ENCODE measurements at regions not wholly inside any gene's neighbourhood (a gene's known extent, or its start where the extent isn't known, plus 50 kb on each side); places are given as distances from the start of the nearest gene placed in this dataset.

GRCh38 chr13:88565566-88565965 is 894.4 kb downstream of the SLITRK5 start:
- Histone ChIP-seq H3K9me2 (replicated peaks; ENCODE audit: insufficient read depth, low read length) (no peaks in the 10 kb centered on the region), H3K4me2 (ENCODE audit: low read depth, low read length, poor library complexity, severe bottlenecking) (no peak overlapping the region), H3K79me2 (ENCODE audit: low read length) (no peaks in the 10 kb centered on the region), H3K4me1 (ENCODE audit: low read length) (no peaks in the 10 kb centered on the region), H3K27me3 (ENCODE audit: low read length) (no peaks in the 10 kb centered on the region), H2AFZ (ENCODE audit: low read length) (peak overlapping the region; percentile 71), H3K9me3 (ENCODE audit: low read length) (no peaks in the 10 kb centered on the region), H3K27ac (ENCODE audit: low read length) (no peak overlapping the region), H3K36me3 (ENCODE audit: insufficient read depth, low read length) (no peaks in the 10 kb centered on the region), H3K9ac (ENCODE audit: low read length) (no peak overlapping the region), H4K20me1 (ENCODE audit: insufficient read depth, low read depth, low read length) (no peaks in the 10 kb centered on the region), H3K4me3 (ENCODE audit: low read length) (no peak overlapping the region)
- DNase-seq = no peak

GRCh38 chr13:88585861-88586260 is 914.7 kb downstream of the SLITRK5 start:
- H3K27me3 ChIP-seq (ENCODE audit: low read length) = no peaks in the 10 kb centered on the region
- no peak overlapping the region for H3K4me3 ChIP-seq (ENCODE audit: low read length)
- no peaks in the 10 kb centered on the region for H3K36me3 ChIP-seq (ENCODE audit: insufficient read depth, low read length)
- no peaks in the 10 kb centered on the region for H3K4me1 ChIP-seq (ENCODE audit: low read length)
- DNase-seq = no peak
- no peak overlapping the region for H3K4me2 ChIP-seq (ENCODE audit: low read depth, low read length, poor library complexity, severe bottlenecking)
- peak overlapping the region; percentile 87 for H2AFZ ChIP-seq (ENCODE audit: low read length)
- H3K27ac ChIP-seq (ENCODE audit: low read length) = no peak overlapping the region
- peaks cover 10% of the 10 kb centered on the region; the same call in 1 of the 2 replicates for H3K9me3 ChIP-seq (ENCODE audit: low read length)
- H3K9ac ChIP-seq (ENCODE audit: low read length) = no peak overlapping the region
- no peaks in the 10 kb centered on the region for H3K79me2 ChIP-seq (ENCODE audit: low read length)
- no peaks in the 10 kb centered on the region for H4K20me1 ChIP-seq (ENCODE audit: insufficient read depth, low read depth, low read length)
- no peaks in the 10 kb centered on the region for H3K9me2 ChIP-seq (replicated peaks; ENCODE audit: insufficient read depth, low read length)

- no peak for DNase-seq
- peaks cover 11% of the 10 kb centered on the region; the same call in 1 of the 2 replicates for H3K9me3 ChIP-seq (ENCODE audit: low read length)
- no peaks in the 10 kb centered on the region for H3K27me3 ChIP-seq (ENCODE audit: low read length)
- peak overlapping the region; percentile 87 for H2AFZ ChIP-seq (ENCODE audit: low read length)
- H3K4me3 ChIP-seq (ENCODE audit: low read length) = no peak overlapping the region
- H3K4me1 ChIP-seq (ENCODE audit: low read length) = no peaks in the 10 kb centered on the region
- no peaks in the 10 kb centered on the region for H3K9me2 ChIP-seq (replicated peaks; ENCODE audit: insufficient read depth, low read length)
- no peaks in the 10 kb centered on the region for H4K20me1 ChIP-seq (ENCODE audit: insufficient read depth, low read depth, low read length)
- no peak overlapping the region for H3K9ac ChIP-seq (ENCODE audit: low read length)
- no peak overlapping the region for H3K4me2 ChIP-seq (ENCODE audit: low read depth, low read length, poor library complexity, severe bottlenecking)
- H3K36me3 ChIP-seq (ENCODE audit: insufficient read depth, low read length) = no peaks in the 10 kb centered on the region
- H3K27ac ChIP-seq (ENCODE audit: low read length) = no peak overlapping the region
- H3K79me2 ChIP-seq (ENCODE audit: low read length) = no peaks in the 10 kb centered on the region
Measured at GRCh38 chr13:88586263-88586662, 915.1 kb downstream of the SLITRK5 start.

- H3K36me3 ChIP-seq (ENCODE audit: insufficient read depth, low read length) = no peaks in the 10 kb centered on the region; the same call in 1 of the 2 replicates
- H3K79me2 ChIP-seq (ENCODE audit: low read length) = no peaks in the 10 kb centered on the region
- no peak overlapping the region for H3K4me3 ChIP-seq (ENCODE audit: low read length)
- no peak overlapping the region for H3K4me2 ChIP-seq (ENCODE audit: low read depth, low read length, poor library complexity, severe bottlenecking)
- H3K9me2 ChIP-seq (replicated peaks; ENCODE audit: insufficient read depth, low read length) = no peaks in the 10 kb centered on the region
- no peak for DNase-seq
- no peaks in the 10 kb centered on the region for H3K4me1 ChIP-seq (ENCODE audit: low read length)
- no peak overlapping the region for H3K9ac ChIP-seq (ENCODE audit: low read length)
- H3K9me3 ChIP-seq (ENCODE audit: low read length) = peaks cover 28% of the 10 kb centered on the region
- H2AFZ ChIP-seq (ENCODE audit: low read length) = no peak overlapping the region
- H3K27ac ChIP-seq (ENCODE audit: low read length) = no peak overlapping the region
- no peaks in the 10 kb centered on the region for H3K27me3 ChIP-seq (ENCODE audit: low read length)
- H4K20me1 ChIP-seq (ENCODE audit: insufficient read depth, low read depth, low read length) = no peaks in the 10 kb centered on the region
Measured at GRCh38 chr13:88590574-88590973, 919.4 kb downstream of the SLITRK5 start.

GRCh38 chr13:88592105-88592504 is 920.9 kb downstream of the SLITRK5 start:
- no peak overlapping the region for H3K9ac ChIP-seq (ENCODE audit: low read length)
- no peaks in the 10 kb centered on the region for H4K20me1 ChIP-seq (ENCODE audit: insufficient read depth, low read depth, low read length)
- H2AFZ ChIP-seq (ENCODE audit: low read length) = no peak overlapping the region
- peaks cover 28% of the 10 kb centered on the region for H3K9me3 ChIP-seq (ENCODE audit: low read length)
- no peaks in the 10 kb centered on the region for H3K79me2 ChIP-seq (ENCODE audit: low read length)
- H3K4me2 ChIP-seq (ENCODE audit: low read depth, low read length, poor library complexity, severe bottlenecking) = no peak overlapping the region
- H3K4me1 ChIP-seq (ENCODE audit: low read length) = no peaks in the 10 kb centered on the region
- no peak overlapping the region for H3K4me3 ChIP-seq (ENCODE audit: low read length)
- DNase-seq = no peak
- no peaks in the 10 kb centered on the region for H3K27me3 ChIP-seq (ENCODE audit: low read length)
- no peaks in the 10 kb centered on the region; the same call in 1 of the 2 replicates for H3K36me3 ChIP-seq (ENCODE audit: insufficient read depth, low read length)
- no peaks in the 10 kb centered on the region for H3K9me2 ChIP-seq (replicated peaks; ENCODE audit: insufficient read depth, low read length)
- no peak overlapping the region for H3K27ac ChIP-seq (ENCODE audit: low read length)

- H3K79me2 ChIP-seq (ENCODE audit: low read length) = no peaks in the 10 kb centered on the region
- no peak overlapping the region for H3K27ac ChIP-seq (ENCODE audit: low read length)
- no peaks in the 10 kb centered on the region for H4K20me1 ChIP-seq (ENCODE audit: insufficient read depth, low read depth, low read length)
- H3K36me3 ChIP-seq (ENCODE audit: insufficient read depth, low read length) = no peaks in the 10 kb centered on the region
- peaks cover 4% of the 10 kb centered on the region for H3K9me3 ChIP-seq (ENCODE audit: low read length)
- DNase-seq = no peak
- no peak overlapping the region for H3K4me3 ChIP-seq (ENCODE audit: low read length)
- H2AFZ ChIP-seq (ENCODE audit: low read length) = no peak overlapping the region
- H3K4me2 ChIP-seq (ENCODE audit: low read depth, low read length, poor library complexity, severe bottlenecking) = no peak overlapping the region
- no peaks in the 10 kb centered on the region for H3K9me2 ChIP-seq (replicated peaks; ENCODE audit: insufficient read depth, low read length)
- H3K4me1 ChIP-seq (ENCODE audit: low read length) = no peaks in the 10 kb centered on the region
- no peaks in the 10 kb centered on the region for H3K27me3 ChIP-seq (ENCODE audit: low read length)
- no peak overlapping the region for H3K9ac ChIP-seq (ENCODE audit: low read length)
Measured at GRCh38 chr13:88601949-88602348, 930.8 kb downstream of the SLITRK5 start.

GRCh38 chr13:88602786-88603777 is 931.9 kb downstream of the SLITRK5 start:
- Histone ChIP-seq H3K79me2 (ENCODE audit: low read length) (no peaks in the 10 kb centered on the region), H3K4me3 (ENCODE audit: low read length) (no peak overlapping the region), H3K27ac (ENCODE audit: low read length) (no peak overlapping the region), H3K9me3 (ENCODE audit: low read length) (peaks cover 4% of the 10 kb centered on the region), H3K9ac (ENCODE audit: low read length) (no peak overlapping the region), H4K20me1 (ENCODE audit: insufficient read depth, low read depth, low read length) (no peaks in the 10 kb centered on the region), H3K36me3 (ENCODE audit: insufficient read depth, low read length) (no peaks in the 10 kb centered on the region), H3K4me1 (ENCODE audit: low read length) (no peaks in the 10 kb centered on the region), H3K9me2 (replicated peaks; ENCODE audit: insufficient read depth, low read length) (no peaks in the 10 kb centered on the region), H3K4me2 (ENCODE audit: low read depth, low read length, poor library complexity, severe bottlenecking) (no peak overlapping the region), H2AFZ (ENCODE audit: low read length) (peak overlapping the region; percentile 96), H3K27me3 (ENCODE audit: low read length) (no peaks in the 10 kb centered on the region)
- no peak for DNase-seq

- Histone ChIP-seq H4K20me1 (ENCODE audit: insufficient read depth, low read depth, low read length) (no peaks in the 10 kb centered on the region), H3K27me3 (ENCODE audit: low read length) (no peaks in the 10 kb centered on the region), H3K9me2 (replicated peaks; ENCODE audit: insufficient read depth, low read length) (no peaks in the 10 kb centered on the region), H2AFZ (ENCODE audit: low read length) (peak overlapping the region; percentile 88), H3K27ac (ENCODE audit: low read length) (no peak overlapping the region), H3K4me2 (ENCODE audit: low read depth, low read length, poor library complexity, severe bottlenecking) (no peak overlapping the region), H3K79me2 (ENCODE audit: low read length) (no peaks in the 10 kb centered on the region), H3K4me1 (ENCODE audit: low read length) (no peaks in the 10 kb centered on the region), H3K36me3 (ENCODE audit: insufficient read depth, low read length) (0 out of 2 replicates have a peak, but pooled peaks cover 3% of the 10 kb centered on the region), H3K4me3 (ENCODE audit: low read length) (no peak overlapping the region), H3K9me3 (ENCODE audit: low read length) (peaks cover 11% of the 10 kb centered on the region), H3K9ac (ENCODE audit: low read length) (no peak overlapping the region)
- no peak for DNase-seq
Measured at GRCh38 chr13:88617176-88617575, 946.0 kb downstream of the SLITRK5 start.
